Head of caudate nucleus (tissue), 42 donors: ENCODE measurements at regions not wholly inside any gene's neighbourhood (a gene's known extent, or its start where the extent isn't known, plus 50 kb on each side); places are given as distances from the start of the nearest gene placed in this dataset.
A peak's percentile ranks its signal among the peaks of the same experiment; 100 is the strongest.

Experiments
- DNase-seq, 42 donors: peaks; one replicate each; pipeline versions ENCODE4 v3.0.0 to v3.0.0-alpha.2; 2020 to 2021; ENCODE audit warnings: mixed read lengths in 7 of 42
- intact Hi-C: fragments of 100-400 bp; cut with DNase I; formaldehyde crosslinking; loops from one replicate; pipeline ENCODE4 v1.15.0; 2022

DNA sequence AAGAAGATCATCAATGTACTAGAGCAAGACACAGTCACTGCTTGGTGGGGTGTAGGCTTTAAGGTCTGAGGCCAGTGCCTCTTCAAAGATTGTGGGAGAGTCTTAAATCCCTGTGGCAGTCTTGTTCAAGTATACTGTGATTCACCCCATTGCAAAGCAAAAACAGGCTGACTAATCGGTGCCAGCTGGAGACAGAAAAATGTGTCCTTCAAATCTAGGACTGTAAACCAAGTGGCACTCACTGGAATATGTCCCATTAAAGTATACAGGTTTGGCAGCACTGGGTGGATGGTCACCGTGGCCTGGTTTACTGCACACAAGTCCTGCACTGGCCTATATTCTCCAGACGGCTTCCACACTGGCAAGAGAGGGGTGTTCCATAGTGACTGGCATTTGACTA, 1315.3 kb downstream of the TMEM121 start:
- intact Hi-C loops, result no loop called here
- DNase-seq, result no peak

DNA sequence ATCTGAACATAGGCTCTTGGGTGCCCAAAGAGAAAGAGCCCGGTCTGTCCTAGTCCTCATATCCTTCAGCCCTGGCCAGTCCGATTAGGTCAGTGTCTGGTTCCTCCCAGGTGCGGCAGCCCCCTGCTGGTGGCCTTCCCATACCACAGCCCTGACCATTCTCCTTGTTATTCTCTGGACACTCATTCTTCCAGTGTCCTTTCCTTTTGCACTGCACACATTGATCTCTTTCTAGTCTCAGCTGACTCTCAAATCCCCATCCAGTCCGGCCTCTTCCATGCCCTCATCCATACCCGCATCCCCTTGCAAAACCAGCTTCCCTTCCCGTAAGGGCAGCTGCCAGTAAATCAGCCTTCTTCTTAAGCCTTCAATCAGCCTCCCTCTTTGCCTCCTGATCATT, 1316.3 kb downstream of the TMEM121 start:
- peak in 1 of 42 donors; percentile 1 for DNase-seq
- intact Hi-C loops, result no loop called here

DNA sequence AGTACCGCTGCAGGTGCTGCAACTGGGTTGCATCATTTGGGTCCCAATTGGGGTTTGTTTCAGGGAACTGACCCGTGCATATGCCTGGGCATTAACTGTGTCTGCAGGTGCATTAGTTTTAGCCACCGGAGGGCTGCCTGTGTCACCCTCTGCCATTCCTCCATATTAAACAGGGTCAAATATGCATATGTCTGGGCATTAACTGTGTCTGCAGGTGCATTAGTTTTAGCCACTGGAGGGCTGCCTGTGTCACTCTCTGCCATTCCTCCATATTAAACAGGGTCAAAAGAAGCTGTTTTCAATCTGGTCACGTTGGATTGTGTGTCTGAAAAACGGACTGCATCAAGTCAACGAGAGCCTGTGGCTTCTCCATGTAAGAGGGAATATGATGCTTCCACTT, 1317.0 kb downstream of the TMEM121 start:
- DNase-seq, result no peak
- intact Hi-C loops, result no loop called here

GRCh38 chr14:106843951-106844483, 1317.6 kb downstream of the TMEM121 start:
- intact Hi-C loops, result no loop called here
- peak in 5 of 42 donors; percentile 3 to 27 (median 8) for DNase-seq

GRCh38 chr14:106844608-106845285, 1318.4 kb downstream of the TMEM121 start:
- DNase-seq, result peak in 39 of 42 donors; percentile 15 to 65 (median 42)
- intact Hi-C loops, result no loop called here

DNA sequence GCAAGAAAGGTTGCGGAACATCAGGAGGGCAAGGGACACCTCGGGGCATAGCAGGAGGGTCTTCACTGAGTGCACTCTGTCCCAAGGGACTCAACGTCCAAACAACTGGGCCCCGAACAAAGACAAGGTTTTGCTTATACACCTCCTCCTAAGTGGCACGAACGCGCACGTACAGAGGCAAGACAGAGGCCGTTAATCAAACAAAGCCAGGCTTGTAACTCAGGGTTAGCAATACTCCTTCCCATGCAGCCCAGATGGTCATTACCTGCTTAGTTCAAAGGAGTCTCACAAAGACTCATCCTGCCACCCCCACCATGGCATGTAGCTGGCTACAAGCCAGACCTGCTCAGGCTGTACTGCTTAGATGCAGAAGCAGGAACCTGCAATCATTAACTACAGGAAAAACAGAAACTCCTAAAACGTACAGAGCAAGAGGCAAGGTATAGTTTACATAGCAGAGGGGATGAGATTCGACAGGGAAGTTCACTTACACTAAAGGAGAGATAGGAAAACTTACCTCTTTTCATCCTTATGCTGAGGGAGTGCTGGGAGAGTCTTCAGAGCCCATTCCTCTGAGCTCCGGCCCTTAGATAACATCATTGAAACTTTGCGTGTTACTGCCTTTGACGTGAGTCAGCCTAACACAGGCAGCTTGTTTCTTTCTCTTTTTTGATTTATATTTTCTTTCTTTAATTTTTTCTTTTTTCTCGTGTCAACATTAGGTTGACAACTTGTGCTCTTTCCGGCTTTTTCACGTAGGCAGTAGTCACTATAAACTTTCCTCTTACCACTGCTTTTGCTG, 1319.1 kb downstream of the TMEM121 start:
- DNase-seq, result peak in 1 of 42 donors; percentile 1
- intact Hi-C loops, result no loop called here

DNA sequence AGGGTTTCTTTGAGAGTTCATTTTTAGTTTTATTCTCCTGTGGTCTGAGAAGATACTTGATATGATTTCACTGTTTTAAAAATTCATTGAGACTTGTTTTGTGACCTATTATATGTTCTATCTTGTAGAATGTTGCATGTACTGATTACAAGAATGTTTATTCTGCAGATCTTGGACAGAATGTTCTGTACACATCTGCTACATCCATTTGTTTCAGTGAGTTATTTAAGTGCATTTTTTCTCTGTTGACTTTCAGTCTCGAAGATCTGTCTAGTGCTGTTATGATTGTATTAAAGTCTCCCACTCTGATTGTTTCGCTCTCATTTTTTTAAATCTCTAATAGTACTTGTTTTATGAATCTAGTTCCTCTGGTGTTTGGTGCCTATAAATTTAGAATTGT, 1319.8 kb downstream of the TMEM121 start:
- intact Hi-C loops, result no loop called here
- DNase-seq, result no peak

GRCh38 chr14:106848330-106849121, 1322.1 kb downstream of the TMEM121 start:
- intact Hi-C loops, result no loop called here

GRCh38 chr14:106850913-106851825, 1324.8 kb downstream of the TMEM121 start:
- intact Hi-C loops, result no loop called here

More at GRCh38 chr14:106848330-106849121, 1322.1 kb downstream of the TMEM121 start:
- no peak for DNase-seq

GRCh38 chr14:106872611-106873446, 1346.4 kb downstream of the TMEM121 start:
- DNase-seq, result peak in 13 of 42 donors; percentile 3 to 52 (median 30)
- intact Hi-C loops, result no loop called here

More at GRCh38 chr14:106850913-106851825, 1324.8 kb downstream of the TMEM121 start:
- peak in 1 of 42 donors; percentile 6 for DNase-seq

GRCh38 chr14:106874350-106874749, 1348.0 kb downstream of the TMEM121 start:
- DNase-seq, result no peak
- intact Hi-C loops, result no loop called here

- intact Hi-C loops, result no loop called here
- DNase-seq, result no peak
Observed at GRCh38 chr14:106875503-106875902, 1349.1 kb downstream of the TMEM121 start.

GRCh38 chr14:106876711-106877110, 1350.3 kb downstream of the TMEM121 start:
- intact Hi-C loops, result no loop called here
- DNase-seq, result no peak

DNA sequence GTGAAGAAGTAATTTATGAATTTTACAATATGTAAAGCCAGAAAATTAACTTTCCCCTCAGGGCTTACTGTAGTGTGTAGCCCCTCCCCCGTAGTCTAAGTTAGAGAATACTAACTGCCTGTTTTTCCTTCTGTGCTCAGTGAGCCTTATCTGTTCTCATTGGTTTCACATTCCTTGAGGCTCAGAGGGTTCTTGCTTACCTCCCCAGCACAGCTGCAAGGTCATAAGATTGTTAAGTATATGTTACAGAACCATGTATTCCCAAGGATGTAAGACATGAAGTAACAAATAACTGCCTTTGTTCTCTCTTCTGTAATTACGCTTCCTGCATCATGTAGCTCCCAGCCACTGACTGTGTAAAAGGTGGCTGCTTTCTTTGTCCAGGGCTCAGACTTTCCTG, 1351.1 kb downstream of the TMEM121 start:
- DNase-seq, result no peak
- intact Hi-C loops, result no loop called here

- peak in 1 of 42 donors; percentile 30 for DNase-seq
- intact Hi-C loops, result no loop called here
Observed at GRCh38 chr14:106879241-106879640, 1352.9 kb downstream of the TMEM121 start.

- intact Hi-C loops, result no loop called here
- peak in 1 of 42 donors; percentile 31 for DNase-seq
Observed at GRCh38 chr14:106883218-106883692, 1356.9 kb downstream of the TMEM121 start.
